B cell (primary cell): ENCODE measurements at regions not wholly inside any gene's neighbourhood (a gene's known extent, or its start where the extent isn't known, plus 50 kb on each side); places are given as distances from the start of the nearest gene placed in this dataset.

ENCODE experiments used
- ATAC-seq: fragments of 200-7000 bp; cut with Tn5 transposase; one replicate; pipeline ENCODE4 v1.10.0; 2021; ENCODE audit warnings: low read depth, mild to moderate bottlenecking, moderate number of reproducible peaks, moderate library complexity
- CTCF ChIA-PET: fragments of 350-600 bp; sonication (Branson Sonifier 250); formaldehyde crosslinking; loops from one replicate; lab custom pipeline; 2021; ENCODE audit warnings: antibody characterized with exemption, inconsistent platforms; lab: Charles Lee
- POLR2A ChIA-PET: fragments of 350-600 bp; sonication (Branson Sonifier 250); formaldehyde crosslinking; loops from one replicate; lab custom pipeline; 2021; ENCODE audit warnings: antibody characterized with exemption; lab: Charles Lee
- DNase-seq: peaks from one replicate; pipeline ENCODE4 v3.0.0; 2013
- H2AFZ ChIP-seq: 2 replicates; pipeline ENCODE4 v1.6.1; 2012; ENCODE audit warnings: mild to moderate bottlenecking, low read depth, low read length; ENCODE audit not compliant: insufficient read depth, poor library complexity, severe bottlenecking
- H3K27ac ChIP-seq, 2 donors: 1 replicate in 1 of 2; 2 replicates in 1 of 2; pipeline ENCODE4 v1.5.1; 2012 to 2013; ENCODE audit warnings: low read length in 2 of 2, mild to moderate bottlenecking in 2 of 2, moderate library complexity in 1 of 2
- H3K27me3 ChIP-seq, 4 experiments: fragments of 200-600 bp in 1 of 4; sonication (generic) in 1 of 4; replicated peaks in 1 of 4; 1 replicate in 2 of 4; 2 replicates in 2 of 4; pipeline versions ENCODE4 v1.6.1 to v1.7.0; 2013 to 2016; ENCODE audit warnings: low read length in 3 of 4, mild to moderate bottlenecking in 2 of 4, mixed read lengths in 1 of 4, moderate library complexity in 1 of 4; ENCODE audit not compliant: insufficient read depth in 4 of 4, control insufficient read depth in 3 of 4; ENCODE audit errors: control extremely low read depth in 1 of 4
- H3K36me3 ChIP-seq, 2 experiments: replicated peaks in 1 of 2; 1 replicate in 1 of 2; 2 replicates in 1 of 2; pipeline versions ENCODE4 v1.6.1 to v1.7.1; 2013; ENCODE audit warnings: low read length in 1 of 2; ENCODE audit not compliant: insufficient read depth in 2 of 2, control insufficient read depth in 1 of 2; ENCODE audit errors: control extremely low read depth in 1 of 2, extremely low read depth in 1 of 2
- H3K4me1 ChIP-seq, 2 donors: fragments of 200-600 bp in 1 of 2; sonication (generic) in 1 of 2; 1 replicate in 1 of 2; 2 replicates in 1 of 2; pipeline versions ENCODE4 v1.5.1 to v1.6.1; 2013 to 2017; ENCODE audit warnings: low read length in 2 of 2; ENCODE audit not compliant: control insufficient read depth in 2 of 2, insufficient read depth in 2 of 2
- H3K4me2 ChIP-seq: replicated peaks from 2 replicates; pipeline ENCODE3; 2012; ENCODE audit warnings: mild to moderate bottlenecking, low read depth, low read length; ENCODE audit not compliant: poor library complexity, severe bottlenecking
- H3K4me3 ChIP-seq, 5 experiments: fragments of 200-600 bp in 1 of 5; sonication (generic) in 1 of 5; 1 replicate in 3 of 5; 2 replicates in 2 of 5; pipeline versions ENCODE4 v1.5.1 to v1.7.0; 2011 to 2016; ENCODE audit warnings: low read length in 4 of 5, mild to moderate bottlenecking in 4 of 5, low read depth in 2 of 5, control low read depth in 1 of 5, moderate library complexity in 1 of 5; ENCODE audit not compliant: insufficient read depth in 1 of 5; ENCODE audit errors: control extremely low read depth in 1 of 5, extremely low read depth in 1 of 5
- H3K79me2 ChIP-seq: fragments of 200-600 bp; sonication (generic); one replicate; pipeline ENCODE4 v1.6.0; 2016; ENCODE audit warnings: low read length; ENCODE audit not compliant: control insufficient read depth, insufficient read depth
- H3K9ac ChIP-seq: fragments of 200-600 bp; sonication (generic); 2 replicates; pipeline ENCODE4 v1.6.1; 2017; ENCODE audit warnings: mild to moderate bottlenecking, low read length, moderate library complexity
- H3K9me3 ChIP-seq, 3 donors: one replicate each; pipeline versions ENCODE4 v1.6.1 to v1.7.1; 2013; ENCODE audit warnings: low read length in 2 of 3; ENCODE audit not compliant: control insufficient read depth in 2 of 3, insufficient read depth in 1 of 3; ENCODE audit errors: control extremely low read depth in 1 of 3
- H4K20me1 ChIP-seq: 2 replicates; pipeline ENCODE4 v1.6.0; 2012; ENCODE audit warnings: mild to moderate bottlenecking, low read length; ENCODE audit not compliant: insufficient read depth, control insufficient read depth, poor library complexity, severe bottlenecking
- H3K27ac Mint-ChIP-seq: one replicate; pipeline ENCODE4 v1.8.0; 2021; ENCODE audit warnings: mixed read lengths
- H3K27me3 Mint-ChIP-seq: one replicate; pipeline ENCODE4 v1.8.0; 2021; ENCODE audit warnings: mixed read lengths
- H3K4me1 Mint-ChIP-seq: one replicate; pipeline ENCODE4 v1.8.0; 2021; ENCODE audit warnings: mixed read lengths
- H3K4me3 Mint-ChIP-seq: one replicate; pipeline ENCODE4 v1.8.0; 2021; ENCODE audit warnings: mixed read lengths
- H3K9me3 Mint-ChIP-seq: one replicate; pipeline ENCODE4 v1.8.0; 2022; ENCODE audit warnings: mixed read lengths; ENCODE audit not compliant: insufficient read depth
- CTCF ChIP-seq: fragments of 200-600 bp; IDR thresholded peaks from one replicate; pipeline ENCODE4 v1.8.0; 2022; ENCODE audit warnings: antibody characterized with exemption, mild to moderate bottlenecking
- EZH2 ChIP-seq: IDR thresholded peaks from 2 replicates; pipeline ENCODE4 v1.6.1; 2012; ENCODE audit warnings: borderline replicate concordance, low read depth, mild to moderate bottlenecking, moderate library complexity, low read length; ENCODE audit not compliant: insufficient read depth, poor library complexity, severe bottlenecking
- WGBS: methylation state at CpG from one replicate; pipeline ENCODE4 v1.1.5; 2013; ENCODE audit warnings: missing lambda C conversion rate; ENCODE audit not compliant: insufficient coverage; 5-methylcytosine and 5-hydroxymethylcytosine counted together
- intact Hi-C: fragments of 100-400 bp; cut with micrococcal nuclease; formaldehyde crosslinking; loops from one replicate; pipeline ENCODE4 v1.10.0; 2022

- peaks cover under 1% of the 10 kb centered on the region for H3K9me3 Mint-ChIP-seq
- no peaks in the 10 kb centered on the region for H3K4me1 Mint-ChIP-seq
- H3K9ac ChIP-seq: no peak overlapping the region
- H3K9me3 ChIP-seq: no peaks in the 10 kb centered on the region
- intact Hi-C loops: no loop called here
- H3K4me3 ChIP-seq: no peak overlapping the region
- 30% methylated on average over 2 of the region's 5 CpGs for WGBS
- no peak overlapping the region for H3K27ac Mint-ChIP-seq
- TF ChIP-seq EZH2 (no peak), CTCF (no peak)
- no peaks in the 10 kb centered on the region for H3K27me3 Mint-ChIP-seq
- H3K79me2 ChIP-seq: no peaks in the 10 kb centered on the region
- H2AFZ ChIP-seq: no peak overlapping the region
- ChIA-PET POLR2A (no interaction called here), CTCF (no interaction called here)
- H3K27ac ChIP-seq: no peak overlapping the region
- DNase-seq (no peak), ATAC-seq (no peak)
- no peaks in the 10 kb centered on the region for H4K20me1 ChIP-seq
- H3K4me1 ChIP-seq: no peaks in the 10 kb centered on the region
- H3K36me3 ChIP-seq: no peaks in the 10 kb centered on the region
- H3K27me3 ChIP-seq: no peaks in the 10 kb centered on the region
- H3K4me2 ChIP-seq: no peak overlapping the region
- no peak overlapping the region for H3K4me3 Mint-ChIP-seq
These were observed 460.1 kb upstream of the SLIT2 start for GRCh38 chr4:19791422-19792123.

DNA sequence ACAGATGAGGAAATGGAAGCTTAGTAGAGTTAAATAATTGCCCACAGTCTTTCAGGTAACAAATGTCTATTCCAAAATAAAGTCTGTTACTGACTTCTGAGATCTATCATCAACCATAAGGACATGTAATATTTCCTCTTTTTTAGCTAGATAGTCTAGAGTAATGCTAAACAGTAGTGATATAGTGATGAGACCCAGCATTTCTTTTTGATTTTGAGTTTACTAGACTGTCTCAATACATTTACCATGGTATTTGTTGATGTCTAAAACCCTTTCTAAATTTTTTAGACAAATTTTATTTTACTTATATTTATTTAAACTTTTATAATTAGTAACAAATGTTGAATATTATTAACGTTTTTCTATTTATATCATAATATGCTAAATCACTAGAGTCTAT is 465.1 kb upstream of the SLIT2 start:
- no peaks in the 10 kb centered on the region for H4K20me1 ChIP-seq
- WGBS: no CpG with 5 or more reads among the region's 1 CpG
- Mint-ChIP-seq H3K4me3 (no peak overlapping the region), H3K27me3 (no peaks in the 10 kb centered on the region), H3K9me3 (peaks cover 6% of the 10 kb centered on the region), H3K4me1 (no peaks in the 10 kb centered on the region), H3K27ac (no peak overlapping the region)
- ATAC-seq (no peak), DNase-seq (no peak)
- no peak overlapping the region for H3K4me3 ChIP-seq
- TF ChIP-seq CTCF (no peak), EZH2 (no peak)
- ChIA-PET POLR2A (no interaction called here), CTCF (no interaction called here)
- H3K27me3 ChIP-seq: no peaks in the 10 kb centered on the region
- H3K27ac ChIP-seq: no peak overlapping the region
- no peaks in the 10 kb centered on the region for H3K36me3 ChIP-seq
- no peaks in the 10 kb centered on the region for H3K79me2 ChIP-seq
- H3K9me3 ChIP-seq: peaks cover 0 to 12% (median 8%) of the 10 kb centered on the region in 3 donors
- intact Hi-C loops: no loop called here
- no peak overlapping the region for H2AFZ ChIP-seq
- no peak overlapping the region for H3K4me2 ChIP-seq
- H3K4me1 ChIP-seq: no peaks in the 10 kb centered on the region
- no peak overlapping the region for H3K9ac ChIP-seq
